Choroid plexus epithelial cell (primary cell): ENCODE measurements at regions not wholly inside any gene's neighbourhood (a gene's known extent, or its start where the extent isn't known, plus 50 kb on each side); places are given as distances from the start of the nearest gene placed in this dataset.

Experiments used
- DNase-seq: peaks from one replicate; pipeline ENCODE4 v3.0.0-alpha.2; 2010; ENCODE audit warnings: low read depth
- H3K4me3 ChIP-seq: 2 replicates; pipeline ENCODE4 v1.5.1; 2011; ENCODE audit warnings: low read depth, mild to moderate bottlenecking, control low read depth, low read length, moderate library complexity
- TF ChIP-seq, protein P1 (sequence below): conservative IDR thresholded peaks from 2 replicates; pipeline ENCODE4 v1.5.1; 2011; ENCODE audit warnings: low read depth, mild to moderate bottlenecking, control low read depth, inconsistent platforms, low read length, moderate library complexity

DNA sequence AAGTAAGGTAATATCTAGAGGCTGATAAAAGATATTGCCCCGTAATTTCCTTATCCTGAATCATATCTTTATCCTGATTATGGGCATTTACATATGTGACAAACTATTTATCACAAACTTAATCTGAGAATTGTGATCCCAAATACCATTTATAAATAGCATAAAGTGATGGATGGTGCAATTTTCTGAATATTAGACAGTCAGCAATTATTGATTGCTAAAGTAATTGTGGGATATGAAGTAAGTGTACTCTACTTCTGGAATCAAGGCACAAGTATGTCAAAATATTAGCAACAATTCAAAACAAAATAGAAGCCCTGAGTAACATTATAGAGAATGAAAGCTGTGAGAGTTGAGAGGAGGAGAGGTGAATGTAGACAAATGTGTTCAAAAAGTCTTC is 361.9 kb upstream of the CDH6 start:
- TF ChIP-seq, protein P1, sequence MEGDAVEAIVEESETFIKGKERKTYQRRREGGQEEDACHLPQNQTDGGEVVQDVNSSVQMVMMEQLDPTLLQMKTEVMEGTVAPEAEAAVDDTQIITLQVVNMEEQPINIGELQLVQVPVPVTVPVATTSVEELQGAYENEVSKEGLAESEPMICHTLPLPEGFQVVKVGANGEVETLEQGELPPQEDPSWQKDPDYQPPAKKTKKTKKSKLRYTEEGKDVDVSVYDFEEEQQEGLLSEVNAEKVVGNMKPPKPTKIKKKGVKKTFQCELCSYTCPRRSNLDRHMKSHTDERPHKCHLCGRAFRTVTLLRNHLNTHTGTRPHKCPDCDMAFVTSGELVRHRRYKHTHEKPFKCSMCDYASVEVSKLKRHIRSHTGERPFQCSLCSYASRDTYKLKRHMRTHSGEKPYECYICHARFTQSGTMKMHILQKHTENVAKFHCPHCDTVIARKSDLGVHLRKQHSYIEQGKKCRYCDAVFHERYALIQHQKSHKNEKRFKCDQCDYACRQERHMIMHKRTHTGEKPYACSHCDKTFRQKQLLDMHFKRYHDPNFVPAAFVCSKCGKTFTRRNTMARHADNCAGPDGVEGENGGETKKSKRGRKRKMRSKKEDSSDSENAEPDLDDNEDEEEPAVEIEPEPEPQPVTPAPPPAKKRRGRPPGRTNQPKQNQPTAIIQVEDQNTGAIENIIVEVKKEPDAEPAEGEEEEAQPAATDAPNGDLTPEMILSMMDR: no peak
- no peak overlapping the region for H3K4me3 ChIP-seq
- DNase-seq: no peak

DNA sequence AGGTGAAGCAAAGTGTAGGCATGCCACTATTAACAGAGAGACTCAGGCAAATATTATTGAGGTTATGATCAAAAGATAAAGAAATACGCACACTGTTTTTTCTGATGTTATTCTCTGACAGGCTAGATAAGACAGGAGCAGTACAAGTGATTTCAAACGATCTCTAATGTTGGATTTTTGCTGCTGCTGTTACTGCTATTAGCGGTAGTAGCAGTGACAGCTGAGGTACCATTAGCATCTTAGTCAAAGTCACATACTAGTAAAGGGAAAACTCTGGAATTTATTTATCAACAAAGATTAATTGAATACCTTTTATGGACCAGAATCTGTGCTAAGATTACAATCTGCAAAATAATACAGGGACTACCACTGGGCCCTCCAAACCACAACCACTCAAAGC is 362.4 kb upstream of the CDH6 start:
- TF ChIP-seq, protein P1: no peak
- no peak for DNase-seq
- no peak overlapping the region for H3K4me3 ChIP-seq

DNA sequence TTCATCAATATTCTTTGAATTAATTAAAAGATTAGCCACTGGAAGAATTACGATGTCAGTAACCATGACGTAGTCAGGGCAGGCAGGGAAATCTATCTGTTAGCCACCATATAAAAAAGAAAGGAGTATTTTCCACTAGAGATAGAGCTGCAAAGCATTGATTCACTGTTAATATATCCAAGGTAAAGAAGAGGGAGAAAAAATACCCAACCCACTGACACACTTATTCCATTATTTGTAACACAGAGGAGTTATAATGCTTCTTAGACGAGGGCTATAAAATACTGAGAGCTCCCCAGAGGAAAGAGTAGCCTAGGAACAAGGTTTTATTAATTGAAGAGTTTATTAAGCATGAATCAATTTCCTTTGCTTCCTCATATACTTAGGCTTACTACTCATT is 382.2 kb upstream of the CDH6 start:
- TF ChIP-seq, protein P1: no peak
- no peak for DNase-seq
- no peak overlapping the region for H3K4me3 ChIP-seq

DNA sequence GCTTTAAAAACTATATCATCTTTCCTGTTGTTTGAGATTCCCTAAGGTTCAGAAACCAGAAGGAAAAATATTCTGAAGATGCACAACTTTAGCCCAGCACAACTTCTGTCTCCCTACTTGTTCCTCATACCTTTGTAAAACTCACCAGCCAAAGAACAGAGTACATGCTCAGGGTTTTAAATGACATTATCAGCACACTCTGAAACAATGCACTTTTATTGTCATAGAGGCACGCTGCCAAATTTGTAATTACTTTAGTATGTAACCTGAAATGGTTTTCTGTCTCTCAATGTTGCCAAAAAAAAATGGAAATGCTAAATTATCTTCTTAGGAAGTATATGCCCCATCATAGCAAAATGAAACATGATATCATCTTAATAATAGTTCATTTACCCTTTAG is 383.6 kb upstream of the CDH6 start:
- TF ChIP-seq, protein P1: no peak
- no peak overlapping the region for H3K4me3 ChIP-seq
- DNase-seq: no peak

DNA sequence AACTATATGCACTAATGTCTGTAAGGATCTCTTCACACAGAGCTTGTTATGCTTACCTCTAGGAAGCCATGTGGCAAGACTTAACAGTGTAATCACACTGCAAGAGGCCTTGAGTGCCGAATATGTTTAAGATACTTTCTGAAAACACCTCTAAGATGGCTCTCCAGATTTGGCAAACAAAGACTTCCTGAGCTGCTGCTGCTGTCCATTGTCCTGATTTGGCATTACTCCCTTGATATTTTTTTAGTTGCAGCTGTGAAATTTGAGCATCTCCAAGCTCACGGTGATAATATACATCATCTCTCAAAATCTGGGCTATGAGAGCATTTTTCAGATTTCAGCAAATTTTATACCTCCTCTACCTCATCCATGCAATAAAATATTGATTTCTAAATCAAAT is 384.5 kb upstream of the CDH6 start:
- TF ChIP-seq, protein P1: no peak
- DNase-seq: peak; percentile 68
- H3K4me3 ChIP-seq: no peak overlapping the region

DNA sequence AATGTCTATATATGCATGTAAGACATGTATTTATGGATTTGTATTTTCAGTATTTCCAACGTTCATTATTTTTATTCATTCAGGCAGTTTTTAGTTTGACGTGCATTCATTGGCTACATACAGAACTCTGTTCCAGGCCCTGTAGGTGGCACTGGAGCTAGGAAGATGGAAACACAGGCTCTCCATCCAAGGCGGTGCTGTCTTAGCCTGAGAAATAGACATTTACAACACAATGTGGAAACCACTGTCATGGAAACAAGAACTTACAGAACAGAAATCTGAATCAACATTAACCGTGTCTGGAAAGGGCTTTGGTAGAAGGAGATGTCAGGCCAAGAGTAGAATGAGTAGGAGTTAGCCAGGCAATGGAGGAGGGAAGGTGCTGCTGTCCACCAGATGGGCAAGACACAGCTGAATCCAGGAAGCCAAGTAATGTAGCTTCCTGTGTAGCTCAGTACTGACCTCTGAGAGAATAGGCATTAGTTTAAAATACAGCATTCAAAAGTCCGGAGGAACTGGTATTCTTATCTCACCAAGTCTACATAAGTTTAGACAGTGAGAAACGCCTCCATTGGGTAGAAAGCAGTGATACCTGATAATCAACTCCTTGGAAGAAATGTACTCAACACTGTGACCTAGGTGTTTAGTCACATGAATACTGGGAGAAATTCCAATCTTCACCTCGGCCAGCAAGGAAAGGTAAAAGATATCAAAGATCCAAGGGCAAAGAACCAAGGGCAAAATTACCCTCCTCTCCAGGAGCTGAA is 388.6 kb upstream of the CDH6 start:
- no peak overlapping the region for H3K4me3 ChIP-seq
- TF ChIP-seq, protein P1: peak; percentile 79
- DNase-seq: peak; percentile 88
